ENCODE measurements at regions not wholly inside any gene's neighbourhood (a gene's known extent, or its start where the extent isn't known, plus 50 kb on each side); places are given as distances from the start of the nearest gene placed in this dataset.

DNA sequence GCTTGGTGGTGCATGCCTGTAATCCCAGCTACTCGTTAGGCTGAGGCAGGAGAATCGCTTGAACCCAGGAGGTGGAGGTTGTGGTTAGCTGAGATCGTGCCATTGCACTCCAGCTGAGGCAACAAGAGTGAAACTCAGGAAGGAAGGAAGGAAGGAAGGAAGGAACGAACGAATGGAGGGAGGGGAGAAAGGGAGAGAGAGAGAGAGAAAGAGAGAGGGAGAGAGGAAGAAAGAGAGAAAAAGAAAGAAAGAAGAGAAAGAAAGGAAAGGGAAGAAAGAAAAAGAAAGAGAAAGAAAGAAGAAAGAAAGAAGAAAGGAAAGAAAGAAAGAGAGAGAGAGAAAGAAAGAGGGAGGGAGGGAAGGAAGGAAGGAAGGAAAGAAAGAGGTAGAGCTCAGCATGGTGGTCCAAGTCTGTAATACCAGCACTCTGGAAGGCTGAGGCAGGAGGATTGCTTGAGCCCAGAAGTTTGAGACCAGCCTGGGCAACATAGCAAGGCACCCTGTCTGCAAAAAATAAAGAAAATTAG, 81.9 kb downstream of the P2RY1 start:
- TF ChIP-seq, protein P1, sequence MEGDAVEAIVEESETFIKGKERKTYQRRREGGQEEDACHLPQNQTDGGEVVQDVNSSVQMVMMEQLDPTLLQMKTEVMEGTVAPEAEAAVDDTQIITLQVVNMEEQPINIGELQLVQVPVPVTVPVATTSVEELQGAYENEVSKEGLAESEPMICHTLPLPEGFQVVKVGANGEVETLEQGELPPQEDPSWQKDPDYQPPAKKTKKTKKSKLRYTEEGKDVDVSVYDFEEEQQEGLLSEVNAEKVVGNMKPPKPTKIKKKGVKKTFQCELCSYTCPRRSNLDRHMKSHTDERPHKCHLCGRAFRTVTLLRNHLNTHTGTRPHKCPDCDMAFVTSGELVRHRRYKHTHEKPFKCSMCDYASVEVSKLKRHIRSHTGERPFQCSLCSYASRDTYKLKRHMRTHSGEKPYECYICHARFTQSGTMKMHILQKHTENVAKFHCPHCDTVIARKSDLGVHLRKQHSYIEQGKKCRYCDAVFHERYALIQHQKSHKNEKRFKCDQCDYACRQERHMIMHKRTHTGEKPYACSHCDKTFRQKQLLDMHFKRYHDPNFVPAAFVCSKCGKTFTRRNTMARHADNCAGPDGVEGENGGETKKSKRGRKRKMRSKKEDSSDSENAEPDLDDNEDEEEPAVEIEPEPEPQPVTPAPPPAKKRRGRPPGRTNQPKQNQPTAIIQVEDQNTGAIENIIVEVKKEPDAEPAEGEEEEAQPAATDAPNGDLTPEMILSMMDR (conservative IDR thresholded peaks at IDR 0.05): no peak
- no peak for TF ChIP-seq EZH2 (IDR thresholded peaks at IDR 0.05; ENCODE audit: low read depth)

Measured in PC-9 (cell line).